ENCODE measurements at regions not wholly inside any gene's neighbourhood (a gene's known extent, or its start where the extent isn't known, plus 50 kb on each side); places are given as distances from the start of the nearest gene placed in this dataset.

DNA sequence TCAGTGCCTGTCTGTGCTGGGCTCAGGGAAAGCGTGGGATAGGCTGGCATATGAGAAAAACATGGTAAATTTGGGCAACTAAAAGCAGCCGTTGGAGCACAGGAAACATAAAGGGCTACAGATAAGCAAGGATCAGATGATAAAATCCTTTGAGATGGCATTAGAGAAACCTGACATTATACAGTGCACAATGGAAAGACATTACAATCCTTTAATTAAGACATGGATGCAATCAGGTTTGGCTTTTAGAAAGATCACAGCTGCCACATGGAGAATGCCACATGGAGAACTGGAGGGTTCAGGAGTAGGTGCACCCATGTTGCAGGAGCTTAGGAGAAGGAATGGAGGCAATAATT is 117.3 kb downstream of the CDC42EP3 start:
- Mint-ChIP-seq H3K27me3 (no peaks in the 10 kb centered on the region), H3K4me1 (ENCODE audit: low read depth) (peaks cover 11% of the 10 kb centered on the region), H3K36me3 (ENCODE audit: low read depth) (no peaks in the 10 kb centered on the region), H3K27ac (no peak overlapping the region), H3K9me3 (no peaks in the 10 kb centered on the region), H3K4me3 (no peak overlapping the region)
- intact Hi-C loops (cut with DNase I, micrococcal nuclease), result no loop called here
- Histone ChIP-seq H3K36me3 (ENCODE audit: insufficient read depth, low read length) (no peaks in the 10 kb centered on the region), H3K27me3 (ENCODE audit: control insufficient read depth in 1 of 2, insufficient read depth in 2 of 2, low read length in 2 of 2) (no peaks in the 10 kb centered on the region), H3K4me1 (ENCODE audit: insufficient read depth, low read length) (peaks cover 13% of the 10 kb centered on the region), H3K9me3 (ENCODE audit: control insufficient read depth in 1 of 2, insufficient read depth in 1 of 2, low read length in 2 of 2) (no peaks in the 10 kb centered on the region), H3K27ac (ENCODE audit: low read depth in 1 of 2, low read length in 2 of 2) (no peak overlapping the region), H3K4me3 (ENCODE audit: low read length) (no peak overlapping the region)
- no peak for ATAC-seq (ENCODE audit: poor library complexity)
- CTCF ChIA-PET, result no interaction called here
- POLR2A ChIA-PET, result no interaction called here
- TF ChIP-seq, protein P1, sequence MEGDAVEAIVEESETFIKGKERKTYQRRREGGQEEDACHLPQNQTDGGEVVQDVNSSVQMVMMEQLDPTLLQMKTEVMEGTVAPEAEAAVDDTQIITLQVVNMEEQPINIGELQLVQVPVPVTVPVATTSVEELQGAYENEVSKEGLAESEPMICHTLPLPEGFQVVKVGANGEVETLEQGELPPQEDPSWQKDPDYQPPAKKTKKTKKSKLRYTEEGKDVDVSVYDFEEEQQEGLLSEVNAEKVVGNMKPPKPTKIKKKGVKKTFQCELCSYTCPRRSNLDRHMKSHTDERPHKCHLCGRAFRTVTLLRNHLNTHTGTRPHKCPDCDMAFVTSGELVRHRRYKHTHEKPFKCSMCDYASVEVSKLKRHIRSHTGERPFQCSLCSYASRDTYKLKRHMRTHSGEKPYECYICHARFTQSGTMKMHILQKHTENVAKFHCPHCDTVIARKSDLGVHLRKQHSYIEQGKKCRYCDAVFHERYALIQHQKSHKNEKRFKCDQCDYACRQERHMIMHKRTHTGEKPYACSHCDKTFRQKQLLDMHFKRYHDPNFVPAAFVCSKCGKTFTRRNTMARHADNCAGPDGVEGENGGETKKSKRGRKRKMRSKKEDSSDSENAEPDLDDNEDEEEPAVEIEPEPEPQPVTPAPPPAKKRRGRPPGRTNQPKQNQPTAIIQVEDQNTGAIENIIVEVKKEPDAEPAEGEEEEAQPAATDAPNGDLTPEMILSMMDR (IDR thresholded peaks at IDR 0.05), result no peak
- DNase-seq, result no peak

GRCh38 chr2:37554687-37555086 is 116.8 kb downstream of the CDC42EP3 start:
- no peak for ATAC-seq (ENCODE audit: poor library complexity)
- Histone ChIP-seq H3K27ac (ENCODE audit: low read depth in 1 of 2, low read length in 2 of 2) (no peak overlapping the region), H3K9me3 (ENCODE audit: control insufficient read depth in 1 of 2, insufficient read depth in 1 of 2, low read length in 2 of 2) (no peaks in the 10 kb centered on the region), H3K36me3 (ENCODE audit: insufficient read depth, low read length) (no peaks in the 10 kb centered on the region), H3K27me3 (ENCODE audit: control insufficient read depth in 1 of 2, insufficient read depth in 2 of 2, low read length in 2 of 2) (no peaks in the 10 kb centered on the region), H3K4me3 (ENCODE audit: low read length) (no peak overlapping the region), H3K4me1 (ENCODE audit: insufficient read depth, low read length) (peaks cover 13% of the 10 kb centered on the region)
- Mint-ChIP-seq H3K27ac (no peak overlapping the region), H3K4me1 (ENCODE audit: low read depth) (peaks cover 11% of the 10 kb centered on the region), H3K9me3 (no peaks in the 10 kb centered on the region), H3K4me3 (no peak overlapping the region), H3K36me3 (ENCODE audit: low read depth) (no peaks in the 10 kb centered on the region), H3K27me3 (no peaks in the 10 kb centered on the region)
- CTCF ChIA-PET, result no interaction called here
- no peak for DNase-seq
- intact Hi-C loops (cut with DNase I, micrococcal nuclease), result no loop called here
- TF ChIP-seq, protein P1 (IDR thresholded peaks at IDR 0.05), result no peak
- POLR2A ChIA-PET, result no interaction called here

- ATAC-seq (ENCODE audit: poor library complexity) (peak; percentile 51), DNase-seq (peak in 7 of 14 experiments; percentile 5 to 51 (median 37))
- ChIA-PET POLR2A (no interaction called here), CTCF (no interaction called here)
- Histone ChIP-seq H3K4me1 (ENCODE audit: insufficient read depth, low read length) (peaks cover 13% of the 10 kb centered on the region), H3K27me3 (ENCODE audit: control insufficient read depth in 1 of 2, insufficient read depth in 2 of 2, low read length in 2 of 2) (no peaks in the 10 kb centered on the region), H3K36me3 (ENCODE audit: insufficient read depth, low read length) (no peaks in the 10 kb centered on the region), H3K27ac (ENCODE audit: low read depth in 1 of 2, low read length in 2 of 2) (peak overlapping the region in 1 of 2 donors; percentile 20), H3K9me3 (ENCODE audit: control insufficient read depth in 1 of 2, insufficient read depth in 1 of 2, low read length in 2 of 2) (no peaks in the 10 kb centered on the region), H3K4me3 (ENCODE audit: low read length) (no peak overlapping the region)
- intact Hi-C loops (cut with DNase I, micrococcal nuclease), result no loop called here
- Mint-ChIP-seq H3K27me3 (no peaks in the 10 kb centered on the region), H3K9me3 (no peaks in the 10 kb centered on the region), H3K36me3 (ENCODE audit: low read depth) (no peaks in the 10 kb centered on the region), H3K4me1 (ENCODE audit: low read depth) (peaks cover 11% of the 10 kb centered on the region), H3K27ac (no peak overlapping the region), H3K4me3 (no peak overlapping the region)
- TF ChIP-seq, protein P1 (IDR thresholded peaks at IDR 0.05), result no peak
Observed at GRCh38 chr2:37555457-37555856, 116.0 kb downstream of the CDC42EP3 start.

Data from CD4-positive, alpha-beta T cell (primary cell).